Vagina (tissue), 2 donors: ENCODE measurements at regions not wholly inside any gene's neighbourhood (a gene's known extent, or its start where the extent isn't known, plus 50 kb on each side); places are given as distances from the start of the nearest gene placed in this dataset.

Experiments
- POLR2A ChIP-seq, 2 donors: fragments of 450-650 bp; IDR thresholded peaks; one replicate each; pipeline ENCODE4 v1.6.1; 2017; ENCODE audit warnings: antibody characterized with exemption in 2 of 2, mild to moderate bottlenecking in 2 of 2, moderate library complexity in 2 of 2
- TF ChIP-seq, protein P1 (sequence below), 3 experiments: fragments of 450-650 bp in 2 of 3; fragments of 200-600 bp in 1 of 3; sonication (generic) in 1 of 3; IDR thresholded peaks; one replicate each; pipeline ENCODE4 v1.5.1; 2017 to 2019; ENCODE audit warnings: antibody characterized with exemption in 3 of 3, mild to moderate bottlenecking in 2 of 3, moderate library complexity in 2 of 3

DNA sequence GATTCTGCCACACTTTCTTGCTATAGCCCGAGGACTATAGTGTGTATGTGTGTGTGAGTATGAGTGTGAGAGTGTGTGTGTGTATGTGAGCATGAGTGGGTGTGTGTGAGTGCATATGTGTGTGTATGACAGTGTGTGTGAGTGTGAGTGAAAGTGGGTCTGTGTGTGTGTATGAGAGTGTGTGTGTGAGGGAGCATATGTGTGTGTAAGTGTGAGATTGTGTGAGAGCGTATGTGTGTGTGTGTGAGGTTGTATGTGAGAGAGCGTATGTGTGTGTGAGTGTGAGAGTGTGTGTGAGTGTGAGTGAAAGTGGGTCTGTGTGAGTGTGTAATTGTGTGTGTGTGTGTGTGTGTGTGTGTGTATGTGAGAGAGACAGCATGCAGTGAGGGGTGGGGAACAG lies 89.0 kb upstream of the ACSL3 start:
- TF ChIP-seq, protein P1, sequence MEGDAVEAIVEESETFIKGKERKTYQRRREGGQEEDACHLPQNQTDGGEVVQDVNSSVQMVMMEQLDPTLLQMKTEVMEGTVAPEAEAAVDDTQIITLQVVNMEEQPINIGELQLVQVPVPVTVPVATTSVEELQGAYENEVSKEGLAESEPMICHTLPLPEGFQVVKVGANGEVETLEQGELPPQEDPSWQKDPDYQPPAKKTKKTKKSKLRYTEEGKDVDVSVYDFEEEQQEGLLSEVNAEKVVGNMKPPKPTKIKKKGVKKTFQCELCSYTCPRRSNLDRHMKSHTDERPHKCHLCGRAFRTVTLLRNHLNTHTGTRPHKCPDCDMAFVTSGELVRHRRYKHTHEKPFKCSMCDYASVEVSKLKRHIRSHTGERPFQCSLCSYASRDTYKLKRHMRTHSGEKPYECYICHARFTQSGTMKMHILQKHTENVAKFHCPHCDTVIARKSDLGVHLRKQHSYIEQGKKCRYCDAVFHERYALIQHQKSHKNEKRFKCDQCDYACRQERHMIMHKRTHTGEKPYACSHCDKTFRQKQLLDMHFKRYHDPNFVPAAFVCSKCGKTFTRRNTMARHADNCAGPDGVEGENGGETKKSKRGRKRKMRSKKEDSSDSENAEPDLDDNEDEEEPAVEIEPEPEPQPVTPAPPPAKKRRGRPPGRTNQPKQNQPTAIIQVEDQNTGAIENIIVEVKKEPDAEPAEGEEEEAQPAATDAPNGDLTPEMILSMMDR (IDR thresholded peaks at IDR 0.05), result no peak
- no peak for TF ChIP-seq POLR2A (IDR thresholded peaks at IDR 0.05)
